GM12878 (cell line): ENCODE measurements at regions not wholly inside any gene's neighbourhood (a gene's known extent, or its start where the extent isn't known, plus 50 kb on each side); places are given as distances from the start of the nearest gene placed in this dataset.

ENCODE experiments used
- CTCF ChIP-seq, 3 experiments: IDR thresholded peaks in 2 of 3; conservative IDR thresholded peaks in 1 of 3; 2 replicates each; pipeline ENCODE4 v1.5.1; 2011; ENCODE audit warnings: low read depth in 3 of 3, low read length in 3 of 3, mild to moderate bottlenecking in 3 of 3, control low read depth in 2 of 3, moderate library complexity in 2 of 3, inconsistent platforms in 1 of 3, mixed read lengths in 1 of 3; ENCODE audit not compliant: control insufficient read depth in 2 of 3, insufficient read depth in 1 of 3; ENCODE audit errors: extremely low read depth in 1 of 3
- CUX1 ChIP-seq: IDR thresholded peaks from 2 replicates; pipeline ENCODE4 v1.6.1; 2012; ENCODE audit warnings: improper control_type of control experiment, low read depth, low read length; ENCODE audit not compliant: insufficient replicate concordance
- IRF3 ChIP-seq: fragments of 450-650 bp; IDR thresholded peaks from 2 replicates; pipeline ENCODE4 v1.6.1; 2014; ENCODE audit warnings: mild to moderate bottlenecking
- NFYA ChIP-seq: IDR thresholded peaks from 2 replicates; pipeline ENCODE4 v1.6.1; 2011; ENCODE audit warnings: low read depth, mild to moderate bottlenecking, low read length, improper control_type of control experiment, borderline replicate concordance
- RAD21 ChIP-seq: IDR thresholded peaks from 2 replicates; pipeline ENCODE4 v1.6.1; 2011; ENCODE audit warnings: mild to moderate bottlenecking, low read depth, low read length, moderate library complexity; ENCODE audit not compliant: insufficient read depth
- RCOR1 ChIP-seq: conservative IDR thresholded peaks from 2 replicates; pipeline ENCODE4 v1.6.1; 2012; ENCODE audit warnings: low read depth, low read length, improper control_type of control experiment
- ZNF274 ChIP-seq: IDR thresholded peaks from one replicate; pipeline ENCODE4 v1.8.0; 2011; ENCODE audit not compliant: insufficient read length, insufficient read depth
- ZZZ3 ChIP-seq: IDR thresholded peaks from 2 replicates; pipeline ENCODE4 v1.6.1; 2011; ENCODE audit warnings: low read depth; ENCODE audit not compliant: control insufficient read depth, insufficient read length

GRCh38 chr3:72678867-72679266 lies 169.4 kb downstream of the SHQ1 start:
- TF ChIP-seq CUX1 (no peak), NFYA (no peak), IRF3 (no peak), CTCF (IDR thresholded peaks at IDR 0.05 in 2 of 3, conservative IDR thresholded peaks at IDR 0.05 in 1 of 3; ENCODE audit: control insufficient read depth in 2 of 3, extremely low read depth in 1 of 3, insufficient read depth in 1 of 3, low read depth in 3 of 3, low read length in 3 of 3) (no peak), ZZZ3 (no peak), RCOR1 (no peak), ZNF274 (no peak), RAD21 (no peak)
